C4-2B (cell line): ENCODE measurements at regions not wholly inside any gene's neighbourhood (a gene's known extent, or its start where the extent isn't known, plus 50 kb on each side); places are given as distances from the start of the nearest gene placed in this dataset.

Experiments used
- ZFX ChIP-seq: fragments of 450-650 bp; IDR thresholded peaks from 2 replicates; pipeline ENCODE4 v1.6.1; 2017
- TF ChIP-seq, protein P1 (sequence below): fragments of 450-650 bp; conservative IDR thresholded peaks from 2 replicates; pipeline ENCODE4 v1.5.1; 2017; ENCODE audit warnings: mild to moderate bottlenecking

DNA sequence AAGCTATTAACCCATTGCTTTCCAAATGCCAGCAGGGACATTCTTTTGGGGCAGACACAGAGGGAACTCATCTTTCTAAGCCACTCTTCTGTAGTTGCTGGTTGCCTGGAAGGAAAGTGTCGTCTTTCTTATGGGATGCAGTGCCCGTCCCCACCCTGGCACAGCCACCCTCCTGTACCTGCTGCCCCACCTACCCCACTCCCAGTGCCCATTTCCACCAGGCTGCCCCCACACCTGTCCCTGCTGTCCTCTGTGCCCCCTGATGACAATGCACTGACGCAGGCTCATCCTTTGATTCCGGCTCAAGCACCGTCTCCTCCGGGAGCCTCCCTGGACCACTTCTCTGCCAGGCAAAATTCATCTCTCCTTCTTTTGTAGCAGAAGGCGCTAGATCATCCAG, 190.4 kb upstream of the CDH5 start:
- TF ChIP-seq, protein P1, sequence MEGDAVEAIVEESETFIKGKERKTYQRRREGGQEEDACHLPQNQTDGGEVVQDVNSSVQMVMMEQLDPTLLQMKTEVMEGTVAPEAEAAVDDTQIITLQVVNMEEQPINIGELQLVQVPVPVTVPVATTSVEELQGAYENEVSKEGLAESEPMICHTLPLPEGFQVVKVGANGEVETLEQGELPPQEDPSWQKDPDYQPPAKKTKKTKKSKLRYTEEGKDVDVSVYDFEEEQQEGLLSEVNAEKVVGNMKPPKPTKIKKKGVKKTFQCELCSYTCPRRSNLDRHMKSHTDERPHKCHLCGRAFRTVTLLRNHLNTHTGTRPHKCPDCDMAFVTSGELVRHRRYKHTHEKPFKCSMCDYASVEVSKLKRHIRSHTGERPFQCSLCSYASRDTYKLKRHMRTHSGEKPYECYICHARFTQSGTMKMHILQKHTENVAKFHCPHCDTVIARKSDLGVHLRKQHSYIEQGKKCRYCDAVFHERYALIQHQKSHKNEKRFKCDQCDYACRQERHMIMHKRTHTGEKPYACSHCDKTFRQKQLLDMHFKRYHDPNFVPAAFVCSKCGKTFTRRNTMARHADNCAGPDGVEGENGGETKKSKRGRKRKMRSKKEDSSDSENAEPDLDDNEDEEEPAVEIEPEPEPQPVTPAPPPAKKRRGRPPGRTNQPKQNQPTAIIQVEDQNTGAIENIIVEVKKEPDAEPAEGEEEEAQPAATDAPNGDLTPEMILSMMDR = no peak
- TF ChIP-seq ZFX = no peak
